Mucosa of descending colon (tissue), 3 donors: ENCODE measurements at regions not wholly inside any gene's neighbourhood (a gene's known extent, or its start where the extent isn't known, plus 50 kb on each side); places are given as distances from the start of the nearest gene placed in this dataset.
"Not testable (repeated sequence)": the region's sequence is repeated elsewhere in the genome, so short reads cannot be mapped to it uniquely, and the experiment has no call there.

Experiments used
- ATAC-seq: fragments of 200-7000 bp; cut with Tn5 transposase; one replicate; pipeline ENCODE4 v1.9.1; 2020; ENCODE audit warnings: mild to moderate bottlenecking, moderate library complexity
- DNase-seq, 3 donors: peaks; one replicate each; pipeline ENCODE4 v3.0.0-alpha.2; 2020
- H3K36me3 ChIP-seq: fragments of 200-600 bp; one replicate; pipeline ENCODE4 v1.8.0; 2021; ENCODE audit warnings: low read depth, mild to moderate bottlenecking
- H3K4me1 ChIP-seq: fragments of 200-600 bp; one replicate; pipeline ENCODE4 v1.8.0; 2021; ENCODE audit warnings: low read depth, mild to moderate bottlenecking
- H3K4me3 ChIP-seq: fragments of 200-600 bp; one replicate; pipeline ENCODE4 v1.8.0; 2021; ENCODE audit warnings: mild to moderate bottlenecking
- H3K9me3 ChIP-seq: fragments of 200-600 bp; one replicate; pipeline ENCODE4 v1.8.0; 2021; ENCODE audit warnings: mild to moderate bottlenecking
- intact Hi-C, 2 donors: fragments of 100-400 bp; cut with DNase I in 1 of 2; cut with micrococcal nuclease in 1 of 2; formaldehyde crosslinking; loops; one replicate each; pipeline versions ENCODE4 v1.11.0 to v1.11.1; 2022; cut with DNase I, micrococcal nuclease
- TF ChIP-seq, protein P1 (sequence below): fragments of 200-600 bp; IDR thresholded peaks from one replicate; pipeline ENCODE4 v1.8.0; 2022; ENCODE audit warnings: antibody characterized with exemption, mild to moderate bottlenecking
- donor health status: DM: no; HTN: no; CAD: no; lungs with moderate emphysema.
- donor health status: DM: no; HTN: no; CAD: no.
- donor health status: DM: no; HTN: yes; CAD: no.

DNA sequence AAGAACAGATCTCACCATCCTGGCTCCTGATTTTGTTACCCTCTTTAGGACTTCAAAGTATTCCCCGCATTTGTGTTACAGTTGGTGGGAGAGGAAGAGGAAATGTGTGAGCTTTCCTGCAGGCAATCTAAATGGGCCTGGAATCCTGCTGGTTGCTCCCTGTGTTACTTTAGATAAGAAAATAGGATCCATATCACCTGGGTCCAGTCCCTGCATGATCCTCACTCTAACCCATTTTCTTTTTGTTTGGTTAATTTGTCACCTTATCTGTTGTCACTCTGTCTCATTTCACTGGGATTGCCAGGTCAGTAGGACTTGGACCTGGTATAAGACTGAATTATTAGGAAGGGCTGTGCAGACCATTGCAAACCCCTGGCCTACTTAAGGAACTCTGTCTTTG lies 175.9 kb upstream of the GJE1 start:
- Histone ChIP-seq H3K36me3 (no peaks in the 10 kb centered on the region), H3K4me1 (no peaks in the 10 kb centered on the region), H3K9me3 (peaks cover 50% of the 10 kb centered on the region), H3K4me3 (no peak overlapping the region)
- intact Hi-C loops: no loop called here
- TF ChIP-seq, protein P1, sequence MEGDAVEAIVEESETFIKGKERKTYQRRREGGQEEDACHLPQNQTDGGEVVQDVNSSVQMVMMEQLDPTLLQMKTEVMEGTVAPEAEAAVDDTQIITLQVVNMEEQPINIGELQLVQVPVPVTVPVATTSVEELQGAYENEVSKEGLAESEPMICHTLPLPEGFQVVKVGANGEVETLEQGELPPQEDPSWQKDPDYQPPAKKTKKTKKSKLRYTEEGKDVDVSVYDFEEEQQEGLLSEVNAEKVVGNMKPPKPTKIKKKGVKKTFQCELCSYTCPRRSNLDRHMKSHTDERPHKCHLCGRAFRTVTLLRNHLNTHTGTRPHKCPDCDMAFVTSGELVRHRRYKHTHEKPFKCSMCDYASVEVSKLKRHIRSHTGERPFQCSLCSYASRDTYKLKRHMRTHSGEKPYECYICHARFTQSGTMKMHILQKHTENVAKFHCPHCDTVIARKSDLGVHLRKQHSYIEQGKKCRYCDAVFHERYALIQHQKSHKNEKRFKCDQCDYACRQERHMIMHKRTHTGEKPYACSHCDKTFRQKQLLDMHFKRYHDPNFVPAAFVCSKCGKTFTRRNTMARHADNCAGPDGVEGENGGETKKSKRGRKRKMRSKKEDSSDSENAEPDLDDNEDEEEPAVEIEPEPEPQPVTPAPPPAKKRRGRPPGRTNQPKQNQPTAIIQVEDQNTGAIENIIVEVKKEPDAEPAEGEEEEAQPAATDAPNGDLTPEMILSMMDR: no peak
- ATAC-seq (no peak), DNase-seq (no peak)

DNA sequence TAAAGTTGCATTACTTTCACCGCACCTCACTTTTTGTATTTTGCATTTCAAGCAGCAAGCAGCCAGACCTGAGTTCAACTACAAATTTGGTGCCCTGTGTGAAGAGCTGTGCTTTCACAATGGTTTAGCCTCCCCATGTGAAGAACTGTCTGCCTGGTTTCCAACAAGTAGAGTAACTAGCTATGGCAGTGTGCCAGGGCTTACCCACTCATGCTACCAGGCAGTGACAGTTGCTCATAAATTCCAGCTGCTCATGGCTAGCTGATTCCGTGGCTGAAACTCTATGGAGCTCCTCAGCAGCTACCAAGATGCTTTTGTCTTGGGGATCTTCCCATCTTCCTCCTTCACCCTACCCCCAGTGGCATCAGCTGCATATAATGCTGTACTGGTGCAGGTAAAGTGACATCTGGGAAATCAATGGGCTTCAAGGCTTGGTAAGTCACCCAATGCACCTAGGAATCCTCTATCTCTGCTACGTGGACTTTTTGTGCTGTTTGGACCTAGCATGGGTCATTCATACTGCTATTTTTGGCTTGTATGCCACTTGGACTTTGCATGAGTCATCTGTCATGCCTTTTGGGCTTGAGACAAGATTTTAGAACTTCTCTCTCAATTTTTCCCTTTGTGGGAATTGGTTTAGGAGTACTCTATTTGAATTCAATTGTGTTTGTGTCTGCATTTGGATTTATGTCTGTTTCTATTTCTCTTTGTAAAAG lies 176.5 kb upstream of the GJE1 start:
- H3K9me3 ChIP-seq: peaks cover 52% of the 10 kb centered on the region
- intact Hi-C loops: no loop called here
- TF ChIP-seq, protein P1: no peak
- H3K4me3 ChIP-seq: no peak overlapping the region
- no peak for DNase-seq
- no peaks in the 10 kb centered on the region for H3K36me3 ChIP-seq
- ATAC-seq: no peak
- no peaks in the 10 kb centered on the region for H3K4me1 ChIP-seq

DNA sequence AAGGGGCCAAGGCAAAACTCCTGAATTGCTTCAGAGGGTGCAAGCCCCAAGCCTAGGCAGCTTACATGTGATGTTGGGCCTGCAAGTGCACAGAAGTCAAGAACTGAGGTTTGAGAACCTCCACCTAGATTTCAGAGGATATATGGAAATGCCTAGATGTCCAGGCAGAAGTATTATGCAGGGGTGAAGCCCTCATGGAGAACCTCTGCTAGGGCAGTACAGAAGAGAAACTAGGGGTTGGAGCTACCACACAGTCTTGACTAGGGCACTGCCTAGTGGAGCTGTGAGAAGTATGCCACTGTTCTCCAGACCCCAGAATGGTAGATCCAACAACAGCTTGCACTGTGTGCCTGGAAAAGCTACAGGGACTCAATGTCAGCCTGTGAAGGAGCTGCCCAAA lies 179.7 kb upstream of the GJE1 start:
- intact Hi-C loops: no loop called here

DNA sequence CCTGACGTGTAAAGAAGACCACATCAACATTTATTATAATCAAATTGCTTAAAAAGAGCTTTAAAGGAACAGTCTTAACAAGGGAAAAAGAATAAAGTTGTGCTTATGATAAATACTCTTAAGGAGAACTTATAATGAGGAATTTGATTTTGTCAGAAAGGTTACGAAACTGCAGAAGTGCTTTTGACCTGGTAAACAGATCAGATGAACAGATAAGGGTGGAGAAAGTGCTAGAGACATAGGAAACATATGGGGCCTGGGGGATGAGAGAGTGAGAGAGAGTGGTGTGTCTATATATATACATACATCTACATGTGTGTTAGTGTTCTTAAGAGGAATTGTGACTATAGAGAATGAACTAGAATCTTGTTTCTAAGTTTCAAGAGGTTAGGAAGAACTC lies 186.2 kb upstream of the GJE1 start:
- TF ChIP-seq, protein P1: no peak
- Histone ChIP-seq H3K4me3 (no peak overlapping the region), H3K4me1 (no peaks in the 10 kb centered on the region), H3K9me3 (peaks cover 17% of the 10 kb centered on the region), H3K36me3 (no peaks in the 10 kb centered on the region)
- intact Hi-C loops: no loop called here
- no peak for ATAC-seq
- no peak for DNase-seq

More for the DNA sequence above, 179.7 kb upstream of the GJE1 start:
- TF ChIP-seq, protein P1: no peak
- no peaks in the 10 kb centered on the region for H3K4me1 ChIP-seq
- peaks cover 54% of the 10 kb centered on the region for H3K9me3 ChIP-seq
- no peaks in the 10 kb centered on the region for H3K36me3 ChIP-seq
- H3K4me3 ChIP-seq: no peak overlapping the region
- ATAC-seq (no peak), DNase-seq (no peak)

DNA sequence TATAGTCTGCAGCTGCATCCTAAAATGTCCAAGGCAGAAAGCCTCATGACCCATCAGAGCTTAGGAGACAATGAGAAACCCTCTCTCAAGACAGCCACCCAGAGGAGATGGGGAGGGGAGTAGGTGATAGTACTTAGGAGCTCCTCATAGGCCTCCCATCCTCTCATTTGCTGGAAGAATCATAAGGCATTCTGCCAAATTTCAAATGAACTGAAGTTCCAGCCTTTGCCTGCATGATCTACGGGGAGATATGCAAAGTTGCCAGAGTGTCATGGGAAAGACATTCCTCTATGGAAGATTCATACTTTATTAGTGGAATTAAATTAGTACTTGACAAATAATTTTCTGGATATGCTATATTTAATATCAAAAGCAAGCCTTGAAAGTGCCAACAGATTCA lies 194.1 kb upstream of the GJE1 start:
- TF ChIP-seq, protein P1: no peak
- ATAC-seq: no peak
- no peak for DNase-seq
- Histone ChIP-seq H3K4me3 (no peak overlapping the region), H3K4me1 (no peaks in the 10 kb centered on the region), H3K36me3 (no peaks in the 10 kb centered on the region), H3K9me3 (peaks cover 21% of the 10 kb centered on the region)
- intact Hi-C loops: no loop called here

DNA sequence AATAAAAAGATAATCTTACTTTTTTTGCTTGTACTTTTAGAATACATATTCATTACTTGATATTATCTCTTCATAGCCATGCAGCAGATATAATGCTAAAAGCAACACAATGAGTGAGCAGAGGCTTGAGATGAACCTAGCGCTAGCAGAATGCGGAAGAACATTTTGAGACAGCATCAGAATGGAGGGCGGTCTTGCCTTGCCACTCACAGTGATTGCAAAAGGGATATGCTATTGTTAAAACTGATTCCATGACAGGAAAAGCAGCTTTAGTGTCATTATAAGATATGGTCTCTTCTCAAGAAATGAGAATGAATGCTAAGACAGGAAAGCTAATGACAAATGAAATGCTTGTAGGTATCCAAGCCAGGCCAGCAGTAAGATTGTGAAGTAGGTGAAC lies 200.0 kb upstream of the GJE1 start:
- intact Hi-C loops: no loop called here
- Histone ChIP-seq H3K4me1 (no peaks in the 10 kb centered on the region), H3K9me3 (peaks cover 17% of the 10 kb centered on the region), H3K36me3 (no peaks in the 10 kb centered on the region), H3K4me3 (no peak overlapping the region)
- ATAC-seq (no peak), DNase-seq (no peak)
- TF ChIP-seq, protein P1: no peak

DNA sequence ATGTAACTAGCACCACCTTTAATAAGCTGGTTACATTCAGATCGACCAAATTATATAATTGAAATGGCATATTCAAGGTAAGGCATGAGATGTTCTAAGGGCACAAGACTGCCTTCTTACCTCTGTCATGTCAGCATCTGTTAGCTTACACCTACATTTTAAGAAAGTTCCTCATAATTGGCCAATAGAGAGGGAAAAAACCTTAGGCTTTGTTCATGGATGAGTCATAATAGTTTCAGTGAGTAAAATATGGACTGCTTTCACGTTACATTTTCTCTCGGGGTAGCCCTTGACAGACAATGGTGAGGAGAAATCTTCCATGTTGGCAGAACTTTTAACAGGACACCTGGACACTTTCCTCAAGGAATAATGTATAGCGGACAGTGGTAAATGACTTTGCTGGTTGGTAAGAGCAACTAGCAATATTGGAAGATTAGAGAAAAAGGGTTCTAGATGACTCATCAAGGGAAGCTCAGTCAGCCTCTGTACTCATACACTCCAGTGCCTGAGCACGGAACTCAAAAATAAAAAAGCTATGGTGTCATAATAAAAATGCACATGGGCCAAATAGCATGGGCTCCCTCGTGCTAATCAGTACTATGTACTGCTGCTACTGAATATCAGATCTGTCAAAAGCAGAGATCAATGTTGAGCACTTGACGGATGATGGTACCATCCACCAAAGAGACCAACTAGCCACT lies 206.4 kb upstream of the GJE1 start:
- H3K4me3 ChIP-seq, H3K36me3 ChIP-seq, H3K9me3 ChIP-seq, H3K4me1 ChIP-seq, ATAC-seq, DNase-seq, intact Hi-C loops: not testable (repeated sequence)
